SK-N-SH treated with all-trans-retinoic acid at 6 μM for 48 hours (cell line): ENCODE measurements at regions not wholly inside any gene's neighbourhood (a gene's known extent, or its start where the extent isn't known, plus 50 kb on each side); places are given as distances from the start of the nearest gene placed in this dataset.

ENCODE experiments used
- ARNTL ChIP-seq: fragments of 450-650 bp; formaldehyde crosslinking; IDR thresholded peaks from 2 replicates; pipeline ENCODE4 v1.5.0; 2020; ENCODE audit warnings: low read depth, mild to moderate bottlenecking, moderate library complexity, borderline replicate concordance
- BACH2 ChIP-seq: fragments of 250-450 bp; sonication (Bioruptor Pico); IDR thresholded peaks from 2 replicates; pipeline ENCODE4 v1.9.0; 2021; ENCODE audit warnings: mild to moderate bottlenecking, borderline replicate concordance
- ESRRG ChIP-seq: fragments of 250-450 bp; sonication (Bioruptor Pico); IDR thresholded peaks from 2 replicates; pipeline ENCODE4 v1.6.1; 2021; ENCODE audit warnings: mild to moderate bottlenecking
- GLIS3 ChIP-seq: fragments of 250-450 bp; sonication (Bioruptor Pico); IDR thresholded peaks from 2 replicates; pipeline ENCODE4 v1.5.0; 2020; ENCODE audit warnings: mild to moderate bottlenecking, moderate library complexity
- RARB ChIP-seq: fragments of 250-450 bp; sonication (Bioruptor Pico); IDR thresholded peaks from 2 replicates; pipeline ENCODE4 v1.8.0; 2021; ENCODE audit warnings: mild to moderate bottlenecking, moderate library complexity
- TOX ChIP-seq: fragments of 250-450 bp; sonication (Bioruptor Pico); IDR thresholded peaks from 2 replicates; pipeline ENCODE4 v1.8.0; 2021; ENCODE audit warnings: mild to moderate bottlenecking, moderate library complexity, borderline replicate concordance
- ZFP3 ChIP-seq: fragments of 250-450 bp; sonication (Bioruptor Pico); IDR thresholded peaks from 2 replicates; pipeline ENCODE4 v1.5.0; 2020; ENCODE audit warnings: mild to moderate bottlenecking, moderate library complexity
- ZFP30 ChIP-seq: fragments of 450-650 bp; formaldehyde crosslinking; IDR thresholded peaks from 2 replicates; pipeline ENCODE4 v1.5.0; 2022; ENCODE audit warnings: mild to moderate bottlenecking, moderate library complexity
- TF ChIP-seq, protein P1 (sequence below): fragments of 250-450 bp; sonication (Bioruptor Pico); IDR thresholded peaks from 2 replicates; pipeline ENCODE4 v1.8.0; 2020; ENCODE audit warnings: mild to moderate bottlenecking, moderate library complexity, borderline replicate concordance

DNA sequence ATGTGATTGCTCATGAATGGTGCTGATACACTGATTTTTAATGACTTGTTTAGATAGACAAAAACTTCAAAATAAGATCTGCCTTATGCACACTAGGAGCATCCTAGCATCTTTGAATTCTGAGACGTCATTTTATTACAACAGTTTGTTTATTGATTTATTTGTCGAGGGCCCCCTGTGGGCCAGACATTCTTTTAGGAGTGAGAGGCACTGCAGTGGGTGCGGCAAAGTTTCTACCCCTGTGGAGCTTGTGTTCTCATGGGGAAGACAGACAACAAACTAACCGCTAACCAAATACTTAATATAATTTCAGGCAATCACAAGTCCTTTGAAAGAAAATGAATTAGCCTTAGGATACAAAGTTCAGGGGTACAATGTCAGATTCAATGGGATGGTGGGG, 363.1 kb downstream of the RPS24 start:
- TF ChIP-seq ESRRG (no peak), GLIS3 (no peak), ZFP30 (no peak), ZFP3 (CRISPR knock-in tag) (no peak), ARNTL (no peak), BACH2 (no peak), TOX (no peak), RARB (CRISPR knock-in tag) (no peak)
- TF ChIP-seq, protein P1, sequence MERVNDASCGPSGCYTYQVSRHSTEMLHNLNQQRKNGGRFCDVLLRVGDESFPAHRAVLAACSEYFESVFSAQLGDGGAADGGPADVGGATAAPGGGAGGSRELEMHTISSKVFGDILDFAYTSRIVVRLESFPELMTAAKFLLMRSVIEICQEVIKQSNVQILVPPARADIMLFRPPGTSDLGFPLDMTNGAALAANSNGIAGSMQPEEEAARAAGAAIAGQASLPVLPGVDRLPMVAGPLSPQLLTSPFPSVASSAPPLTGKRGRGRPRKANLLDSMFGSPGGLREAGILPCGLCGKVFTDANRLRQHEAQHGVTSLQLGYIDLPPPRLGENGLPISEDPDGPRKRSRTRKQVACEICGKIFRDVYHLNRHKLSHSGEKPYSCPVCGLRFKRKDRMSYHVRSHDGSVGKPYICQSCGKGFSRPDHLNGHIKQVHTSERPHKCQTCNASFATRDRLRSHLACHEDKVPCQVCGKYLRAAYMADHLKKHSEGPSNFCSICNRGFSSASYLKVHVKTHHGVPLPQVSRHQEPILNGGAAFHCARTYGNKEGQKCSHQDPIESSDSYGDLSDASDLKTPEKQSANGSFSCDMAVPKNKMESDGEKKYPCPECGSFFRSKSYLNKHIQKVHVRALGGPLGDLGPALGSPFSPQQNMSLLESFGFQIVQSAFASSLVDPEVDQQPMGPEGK (CRISPR knock-in tag), result no peak
